Adrenal gland (tissue), 5 donors: ENCODE measurements at regions not wholly inside any gene's neighbourhood (a gene's known extent, or its start where the extent isn't known, plus 50 kb on each side); places are given as distances from the start of the nearest gene placed in this dataset.
"Not testable (repeated sequence)": the region's sequence is repeated elsewhere in the genome, so short reads cannot be mapped to it uniquely, and the experiment has no call there.

Experiments used
- POLR2A ChIP-seq, 2 donors: fragments of 450-650 bp; IDR thresholded peaks; one replicate each; pipeline ENCODE4 v1.6.1; 2017; ENCODE audit warnings: antibody characterized with exemption in 2 of 2, mild to moderate bottlenecking in 2 of 2, moderate library complexity in 1 of 2
- TF ChIP-seq, protein P1 (sequence below), 6 experiments: fragments of 450-650 bp in 4 of 6; fragments of 200-600 bp in 2 of 6; sonication (generic) in 1 of 6; IDR thresholded peaks; 1 replicate in 5 of 6; 2 replicates in 1 of 6; pipeline versions ENCODE4 v1.5.1 to v1.8.0; 2016 to 2021; ENCODE audit warnings: antibody characterized with exemption in 6 of 6, mild to moderate bottlenecking in 2 of 6, moderate library complexity in 1 of 6
- donor health status: DM: no; HTN: no; CAD: no.

DNA sequence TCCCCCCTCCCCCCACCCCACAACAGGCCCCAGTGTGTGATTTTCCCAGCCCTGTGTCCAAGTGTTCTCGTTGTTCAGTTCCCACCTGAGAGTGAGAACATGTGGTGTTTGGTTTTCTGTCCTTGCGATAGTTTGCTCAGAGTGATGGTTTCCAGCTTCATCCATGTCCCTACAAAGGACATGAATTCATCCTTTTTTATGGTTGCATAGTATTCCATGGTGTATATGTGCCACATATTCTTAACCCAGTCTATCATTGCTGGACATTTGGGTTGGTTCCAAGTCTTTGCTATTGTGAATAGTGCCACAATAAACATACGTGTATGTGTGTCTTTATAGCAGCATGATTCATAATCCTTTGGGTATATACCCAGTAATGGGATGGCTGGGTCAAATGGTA, 81.1 kb upstream of the ALX4 start:
- TF ChIP-seq, protein P1, sequence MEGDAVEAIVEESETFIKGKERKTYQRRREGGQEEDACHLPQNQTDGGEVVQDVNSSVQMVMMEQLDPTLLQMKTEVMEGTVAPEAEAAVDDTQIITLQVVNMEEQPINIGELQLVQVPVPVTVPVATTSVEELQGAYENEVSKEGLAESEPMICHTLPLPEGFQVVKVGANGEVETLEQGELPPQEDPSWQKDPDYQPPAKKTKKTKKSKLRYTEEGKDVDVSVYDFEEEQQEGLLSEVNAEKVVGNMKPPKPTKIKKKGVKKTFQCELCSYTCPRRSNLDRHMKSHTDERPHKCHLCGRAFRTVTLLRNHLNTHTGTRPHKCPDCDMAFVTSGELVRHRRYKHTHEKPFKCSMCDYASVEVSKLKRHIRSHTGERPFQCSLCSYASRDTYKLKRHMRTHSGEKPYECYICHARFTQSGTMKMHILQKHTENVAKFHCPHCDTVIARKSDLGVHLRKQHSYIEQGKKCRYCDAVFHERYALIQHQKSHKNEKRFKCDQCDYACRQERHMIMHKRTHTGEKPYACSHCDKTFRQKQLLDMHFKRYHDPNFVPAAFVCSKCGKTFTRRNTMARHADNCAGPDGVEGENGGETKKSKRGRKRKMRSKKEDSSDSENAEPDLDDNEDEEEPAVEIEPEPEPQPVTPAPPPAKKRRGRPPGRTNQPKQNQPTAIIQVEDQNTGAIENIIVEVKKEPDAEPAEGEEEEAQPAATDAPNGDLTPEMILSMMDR (IDR thresholded peaks at IDR 0.05), result not testable (repeated sequence)
- not testable (repeated sequence) for TF ChIP-seq POLR2A (IDR thresholded peaks at IDR 0.05)
